Epithelial cell of prostate (primary cell): ENCODE measurements at regions not wholly inside any gene's neighbourhood (a gene's known extent, or its start where the extent isn't known, plus 50 kb on each side); places are given as distances from the start of the nearest gene placed in this dataset.
"Not testable (repeated sequence)": the region's sequence is repeated elsewhere in the genome, so short reads cannot be mapped to it uniquely, and the experiment has no call there.

Source experiments
- DNase-seq: peaks from one replicate; pipeline ENCODE4 v3.0.0-alpha.2; 2011; ENCODE audit warnings: low read depth, low spot score
- H3K27ac ChIP-seq: fragments of 450-650 bp; 2 replicates; pipeline ENCODE4 v1.5.1; 2017; ENCODE audit warnings: mild to moderate bottlenecking

DNA sequence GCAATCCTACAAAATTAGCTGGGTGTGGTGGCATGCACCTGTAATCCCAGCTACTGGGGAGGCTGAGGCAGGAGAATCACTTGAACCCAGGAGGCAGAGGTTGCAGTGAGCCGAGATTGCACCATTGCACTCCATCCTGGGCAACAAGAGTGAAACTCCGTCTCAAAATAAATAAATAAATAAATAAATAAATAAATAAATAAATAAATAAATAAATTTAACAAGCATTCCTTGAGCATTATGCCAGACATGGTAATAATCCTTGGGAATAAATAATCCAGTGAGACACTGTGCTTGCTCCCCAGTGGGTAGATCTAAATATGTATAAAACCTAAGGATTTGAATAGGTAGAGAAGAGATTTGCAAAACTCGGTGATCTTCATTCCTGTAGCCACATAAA, 228.4 kb downstream of the MAGEB5 start:
- not testable (repeated sequence) for DNase-seq

DNA sequence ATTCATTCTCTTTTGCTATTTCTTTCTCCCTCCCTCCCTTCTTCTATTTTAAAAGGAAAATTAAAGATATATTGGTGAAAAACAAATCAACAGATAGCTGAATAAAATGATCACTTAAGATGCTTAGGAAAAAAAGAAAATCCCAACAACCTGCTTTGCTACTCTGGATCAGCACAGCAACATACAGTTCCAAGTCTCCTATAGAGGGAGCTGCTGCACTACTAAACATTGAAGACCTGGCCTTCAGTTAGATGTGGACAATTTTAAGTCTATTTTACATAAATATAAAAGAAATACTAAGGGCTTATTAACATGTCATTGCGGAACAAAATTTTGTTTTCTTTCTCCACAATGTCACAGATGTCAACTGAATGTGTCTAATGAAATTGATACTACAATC, 226.4 kb downstream of the MAGEB5 start:
- H3K27ac ChIP-seq: no peak overlapping the region
- no peak for DNase-seq

More for the DNA sequence above, 228.4 kb downstream of the MAGEB5 start:
- not testable (repeated sequence) for H3K27ac ChIP-seq

DNA sequence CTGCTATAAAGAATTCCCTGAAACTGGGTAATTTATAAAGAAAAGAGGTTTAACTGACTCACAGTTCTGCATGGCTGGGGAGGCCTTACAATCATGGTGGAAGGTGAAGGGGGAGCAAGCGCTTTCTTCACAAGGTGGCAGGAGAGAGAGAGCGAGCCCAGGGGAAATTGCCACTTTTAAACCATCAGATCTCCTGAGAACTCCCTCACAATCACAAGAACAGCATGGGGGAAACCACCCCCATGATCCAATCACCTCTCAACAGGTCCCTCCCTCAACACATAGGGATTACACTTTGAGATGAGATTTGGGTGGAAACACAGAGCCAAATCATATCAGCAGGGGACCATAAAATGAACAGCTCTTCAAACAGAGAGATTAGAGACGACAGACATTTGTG, 198.6 kb downstream of the MAGEB5 start:
- H3K27ac ChIP-seq: no peak overlapping the region
- no peak for DNase-seq

DNA sequence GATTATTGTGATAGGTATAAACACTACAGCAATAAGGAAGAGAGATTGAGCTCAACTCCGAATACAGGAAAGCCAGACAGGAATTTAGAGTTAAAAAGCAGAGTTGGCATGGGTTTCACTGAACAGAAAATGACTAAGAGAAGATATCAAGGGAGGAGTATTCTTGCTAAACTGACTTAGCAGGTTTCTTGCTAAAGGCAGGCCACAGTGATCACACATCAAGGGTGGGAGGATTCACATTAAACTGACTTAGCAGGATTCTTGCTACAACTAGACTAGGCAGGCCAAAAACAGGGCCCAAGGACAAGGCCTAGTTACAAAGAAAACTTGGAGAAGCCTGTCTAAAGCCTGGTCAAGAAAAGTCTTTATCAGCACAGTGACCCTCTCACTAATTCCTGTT, 195.1 kb downstream of the MAGEB5 start:
- peak overlapping the region; percentile 31 for H3K27ac ChIP-seq
- peak; percentile 34 for DNase-seq

DNA sequence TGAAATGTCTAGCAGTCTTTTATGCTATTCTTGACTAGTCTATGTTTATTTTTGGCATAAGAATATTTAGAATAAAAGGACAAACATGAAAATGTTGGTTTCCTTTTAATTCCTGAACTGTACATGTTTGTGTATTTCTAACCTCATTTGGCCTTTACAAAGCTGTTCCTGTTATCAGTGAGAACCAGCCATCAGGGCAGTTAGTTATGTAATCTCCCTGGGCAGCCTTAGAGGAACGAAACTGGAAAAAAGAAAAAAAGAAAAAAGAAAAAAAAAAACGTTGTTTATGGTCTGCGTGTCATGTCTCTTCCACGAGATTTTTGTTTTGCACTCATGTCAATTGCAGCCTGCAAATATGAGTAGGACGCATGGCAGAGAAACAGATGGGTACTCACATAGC, 193.7 kb downstream of the MAGEB5 start:
- no peak for DNase-seq
- no peak overlapping the region for H3K27ac ChIP-seq

DNA sequence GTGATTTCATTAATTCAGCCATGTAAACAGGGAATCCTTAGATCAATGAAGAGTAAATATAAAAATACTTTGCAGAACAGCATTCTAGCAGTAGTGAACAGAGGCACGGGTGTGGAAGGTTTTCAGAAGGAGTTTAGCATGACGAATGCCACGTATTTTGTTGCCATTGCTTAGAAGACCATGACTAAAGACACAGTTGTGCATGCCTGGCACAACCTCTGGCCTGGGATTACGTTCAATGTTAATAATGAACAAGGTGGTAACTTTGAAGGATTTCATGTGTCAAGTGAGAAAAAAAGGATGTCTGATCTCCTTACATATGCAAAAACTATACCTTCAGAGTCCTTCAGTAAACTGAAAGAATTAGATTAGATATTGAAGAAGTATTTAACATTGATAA, 171.9 kb downstream of the MAGEB5 start:
- no peak overlapping the region for H3K27ac ChIP-seq
- DNase-seq: no peak

DNA sequence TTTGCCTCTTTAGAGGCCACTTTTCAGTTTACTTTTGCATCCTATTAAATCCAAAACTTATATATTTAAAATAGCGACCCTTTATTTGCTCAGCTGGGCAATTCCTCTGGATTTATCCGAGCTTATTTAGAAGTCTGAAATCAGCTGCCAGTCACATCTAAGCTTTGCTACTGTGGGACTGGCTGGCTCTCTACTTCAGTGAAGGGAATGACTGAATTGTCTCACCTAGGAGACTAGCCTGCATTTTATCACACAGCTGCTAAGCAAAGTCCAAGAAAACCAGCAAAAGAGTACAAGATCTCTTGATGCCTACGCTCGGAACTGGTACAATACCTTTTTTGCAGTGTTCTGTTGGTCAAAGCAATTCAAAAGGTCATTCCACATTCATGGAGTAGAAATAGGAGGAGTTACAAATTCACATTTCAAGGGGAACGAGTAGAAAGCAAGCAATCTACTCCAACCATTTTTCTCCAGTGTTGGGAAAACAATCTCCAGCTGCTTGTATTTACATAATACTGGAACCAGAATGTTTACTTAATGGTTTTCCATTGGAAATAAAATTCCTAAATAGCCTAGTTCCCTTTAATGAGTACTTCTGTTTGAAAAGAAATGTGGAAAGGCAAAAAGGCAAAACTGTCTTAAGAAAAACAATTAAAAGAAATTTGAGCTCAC, 160.2 kb downstream of the MAGEB5 start:
- no peak for DNase-seq
- no peak overlapping the region for H3K27ac ChIP-seq

DNA sequence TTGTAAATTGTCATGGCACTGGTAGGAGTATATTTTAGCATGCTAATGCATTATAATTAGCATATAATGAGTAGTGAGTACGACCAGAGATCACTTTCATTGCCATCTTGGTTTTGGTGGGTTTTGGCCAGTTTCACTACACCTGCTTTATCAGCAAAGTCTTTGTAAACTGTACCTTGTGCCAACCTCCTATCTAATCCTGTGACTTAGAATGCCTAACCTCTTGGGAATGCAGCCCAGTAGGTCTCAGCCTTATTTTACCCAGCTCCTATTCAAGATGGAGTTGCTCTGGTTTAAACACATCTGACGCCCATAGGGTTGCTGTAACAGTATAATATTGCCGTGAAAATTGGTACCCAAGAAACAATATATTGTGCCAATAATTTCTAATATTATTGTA, 159.4 kb downstream of the MAGEB5 start:
- H3K27ac ChIP-seq: no peak overlapping the region
- no peak for DNase-seq

DNA sequence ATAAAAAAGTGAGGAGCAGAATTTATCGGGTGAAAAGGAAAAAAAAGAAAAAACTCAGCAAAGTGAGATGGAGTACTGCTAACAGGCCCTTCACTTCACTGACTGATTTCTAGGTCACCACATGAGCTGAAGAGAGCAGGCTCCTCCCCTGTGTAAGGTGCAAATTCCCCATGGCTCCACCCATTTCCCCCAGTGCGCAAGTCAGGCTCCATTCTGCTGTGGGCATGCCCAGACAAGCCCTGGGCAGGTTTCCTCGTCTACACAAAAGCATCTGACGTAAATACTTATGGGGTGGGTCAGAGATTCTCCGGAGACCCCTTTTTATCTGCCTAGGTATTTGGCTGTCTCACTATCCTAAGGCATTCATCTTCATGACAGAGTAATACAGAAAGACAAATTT, 157.9 kb downstream of the MAGEB5 start:
- DNase-seq: no peak
- H3K27ac ChIP-seq: no peak overlapping the region

DNA sequence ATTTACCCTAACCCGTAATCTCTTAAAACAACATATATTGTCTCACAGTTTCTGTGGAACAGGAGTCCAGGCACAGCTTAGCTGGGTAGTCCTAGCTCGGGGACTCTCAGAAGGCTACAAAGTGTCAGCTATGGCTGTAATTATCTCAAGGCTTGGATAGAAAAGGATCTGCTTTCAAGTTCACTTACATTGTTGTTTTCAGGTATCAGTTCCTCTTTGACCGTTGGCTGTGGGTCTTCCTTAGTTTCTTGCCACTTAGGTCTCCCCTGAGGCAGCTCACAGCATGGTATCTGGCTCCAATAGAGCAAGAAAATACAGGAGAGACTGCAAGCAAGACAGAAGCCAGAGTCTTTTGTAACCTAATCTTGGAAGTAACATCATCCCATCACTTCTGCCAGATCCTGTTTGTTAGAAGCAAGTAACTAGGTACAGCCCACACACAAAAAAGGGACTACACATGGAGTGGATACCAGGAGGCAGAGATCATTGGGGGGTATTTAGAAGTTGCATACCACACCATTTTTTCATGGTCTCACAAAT, 137.0 kb downstream of the MAGEB5 start:
- no peak for DNase-seq
- H3K27ac ChIP-seq: no peak overlapping the region

DNA sequence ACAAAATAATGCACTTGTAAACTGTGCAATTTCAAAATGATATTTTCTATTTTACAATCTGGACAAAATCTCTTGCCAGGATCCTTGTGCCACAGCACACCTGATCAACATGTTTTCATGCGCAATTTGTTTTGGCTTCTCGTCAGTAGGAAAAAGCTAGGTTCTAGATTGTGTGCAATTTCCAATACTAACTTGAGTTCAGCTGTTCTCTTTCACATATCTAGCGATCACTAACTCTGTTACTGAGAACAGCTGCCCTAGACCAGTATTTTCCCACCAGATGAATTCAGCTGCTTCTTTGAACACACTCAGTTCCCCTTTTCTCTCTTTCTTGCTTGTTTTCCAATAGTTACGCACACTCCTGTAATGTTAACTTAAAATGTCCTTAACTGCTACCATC, 131.2 kb downstream of the MAGEB5 start:
- DNase-seq: no peak

DNA sequence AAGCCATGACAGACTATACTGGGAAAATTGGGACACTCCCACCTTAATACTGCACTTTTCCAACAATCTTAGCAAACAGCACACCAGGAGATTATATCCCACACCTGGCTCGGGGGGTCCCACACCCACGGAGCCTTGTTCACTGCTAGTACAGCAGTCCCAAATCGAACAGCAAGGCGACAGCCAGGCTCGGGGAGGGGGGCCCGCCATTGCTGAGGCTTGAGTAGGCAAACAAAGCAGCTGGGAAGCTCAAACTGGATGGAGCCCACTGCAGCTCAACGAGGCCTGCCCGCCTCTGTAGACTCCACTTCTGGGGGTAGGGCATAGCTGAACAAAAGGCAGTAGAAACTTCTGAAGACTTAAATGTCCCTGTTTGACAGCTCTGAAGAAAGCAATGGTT, 118.3 kb downstream of the MAGEB5 start:
- no peak overlapping the region for H3K27ac ChIP-seq
- no peak for DNase-seq

More for the DNA sequence above, 131.2 kb downstream of the MAGEB5 start:
- H3K27ac ChIP-seq: no peak overlapping the region

DNA sequence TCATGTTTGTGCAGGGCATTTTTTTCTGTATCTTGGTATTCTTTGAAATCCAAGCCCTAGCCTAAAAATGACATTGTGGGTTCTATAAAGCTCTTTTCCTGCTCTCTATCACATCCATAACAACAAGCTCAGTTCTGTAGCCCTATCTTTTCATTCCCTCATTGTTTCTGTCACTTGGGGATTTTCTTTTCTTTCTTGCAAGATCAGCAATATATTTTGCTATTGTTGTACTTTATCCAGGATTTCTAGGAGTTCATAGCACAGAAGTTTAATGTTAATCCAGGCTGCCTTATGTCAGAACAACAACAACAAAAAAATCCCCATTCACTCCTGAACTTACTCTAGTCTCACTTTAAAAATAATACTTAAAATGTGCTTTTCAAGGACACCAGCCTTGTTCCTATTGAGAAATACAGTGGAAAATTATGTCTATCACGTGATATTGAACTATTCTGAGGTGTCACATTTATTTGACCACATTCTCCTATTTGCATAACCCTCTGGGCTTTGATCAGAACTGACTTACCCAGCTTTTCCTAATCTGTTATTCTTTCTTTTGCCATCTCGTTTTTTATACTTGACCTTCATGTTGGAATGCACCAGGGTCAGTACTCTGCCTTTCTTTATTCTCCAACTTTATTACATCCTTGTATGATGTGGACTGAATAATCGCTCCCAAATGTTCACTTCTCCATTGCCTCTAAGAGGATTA, 112.8 kb downstream of the MAGEB5 start:
- no peak for DNase-seq
- H3K27ac ChIP-seq: no peak overlapping the region

DNA sequence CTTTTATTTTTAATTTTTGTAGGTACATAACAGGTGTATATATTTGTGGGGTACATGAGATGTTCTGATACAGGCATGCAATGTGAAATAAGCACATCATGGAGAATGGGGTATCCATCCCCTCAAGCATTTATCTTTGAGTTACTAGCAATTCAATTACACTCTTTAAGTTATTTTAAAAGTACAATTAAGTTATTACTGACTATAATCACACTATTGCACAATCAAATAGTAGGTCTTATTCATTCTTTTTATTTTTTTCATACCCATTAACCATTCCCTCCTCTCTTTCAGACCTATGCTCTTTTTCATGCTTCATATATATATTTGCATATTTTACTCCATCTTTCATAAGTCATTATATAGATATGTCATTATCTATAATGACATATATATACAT, 93.3 kb downstream of the MAGEB5 start:
- DNase-seq: no peak
- no peak overlapping the region for H3K27ac ChIP-seq

DNA sequence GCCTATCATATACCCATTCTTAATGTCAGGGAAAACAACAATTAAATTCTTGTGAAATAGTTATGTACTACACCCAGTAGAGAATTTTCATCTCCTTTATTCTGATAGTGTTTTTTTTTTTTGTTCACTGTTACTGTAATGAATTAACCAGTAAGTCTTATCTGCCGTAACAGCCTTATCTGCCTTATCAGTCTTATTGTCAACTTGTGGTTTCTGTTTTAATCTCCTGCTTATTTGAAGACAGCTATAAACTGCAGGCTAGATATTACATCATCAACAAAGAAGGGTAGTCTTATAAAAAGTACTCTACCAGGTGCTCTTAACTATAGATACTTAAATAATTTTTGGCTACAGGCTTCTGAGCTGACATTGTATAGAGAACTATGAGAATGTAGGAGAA, 79.5 kb downstream of the MAGEB5 start:
- no peak for DNase-seq
- H3K27ac ChIP-seq: no peak overlapping the region

DNA sequence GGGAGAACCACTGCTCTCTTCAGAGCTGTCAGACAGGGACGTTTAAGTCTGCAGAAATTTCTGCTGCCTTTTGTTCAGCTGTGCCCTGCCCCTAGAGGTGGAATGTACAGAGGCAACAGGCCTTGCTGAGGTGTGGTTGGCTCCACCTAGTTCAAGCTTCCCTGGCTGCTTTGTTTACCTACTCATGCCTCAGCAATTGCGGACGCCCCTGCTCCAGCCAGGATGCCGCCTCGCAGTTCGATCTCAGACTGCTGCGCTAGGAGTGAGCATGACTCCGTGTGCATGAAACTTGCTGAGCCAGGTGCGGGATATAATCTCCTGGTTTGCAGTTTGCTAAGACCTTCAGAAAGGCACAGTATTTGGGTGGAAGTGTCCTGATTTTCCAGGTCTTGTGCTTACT, 70.9 kb downstream of the MAGEB5 start:
- no peak for DNase-seq
- H3K27ac ChIP-seq: no peak overlapping the region
